ENCODE measurements at regions not wholly inside any gene's neighbourhood (a gene's known extent, or its start where the extent isn't known, plus 50 kb on each side); places are given as distances from the start of the nearest gene placed in this dataset.

GRCh38 chr2:236334122-236334876 is 70.1 kb upstream of the ASB18 start:
- TF ChIP-seq CTCF (IDR thresholded peaks at IDR 0.05; ENCODE audit: poor library complexity): no peak
- TF ChIP-seq EZH2 (IDR thresholded peaks at IDR 0.05; ENCODE audit: borderline replicate concordance): no peak

Measured in hepatocyte (in vitro differentiated cells).